ENCODE measurements at regions not wholly inside any gene's neighbourhood (a gene's known extent, or its start where the extent isn't known, plus 50 kb on each side); places are given as distances from the start of the nearest gene placed in this dataset.

GRCh38 chrX:113741744-113742143, 842.1 kb upstream of the HTR2C start:
- Mint-ChIP-seq H3K27ac (ENCODE audit: unreplicated experiment) (no peak overlapping the region), H3K4me3 (no peak overlapping the region), H3K9me3 (no peaks in the 10 kb centered on the region), H3K27me3 (ENCODE audit: low read depth) (no peaks in the 10 kb centered on the region), H3K4me1 (no peaks in the 10 kb centered on the region), H3K36me3 (ENCODE audit: low read depth) (no peaks in the 10 kb centered on the region)
- no peak for DNase-seq (ENCODE audit: low read depth, low spot score)
- TF ChIP-seq CTCF (conservative IDR thresholded peaks at IDR 0.05) = peak; percentile 63

GRCh38 chrX:113728937-113729336, 854.9 kb upstream of the HTR2C start:
- H3K4me1 Mint-ChIP-seq = no peaks in the 10 kb centered on the region
- H3K36me3 Mint-ChIP-seq (ENCODE audit: low read depth) = peaks cover 5% of the 10 kb centered on the region
- DNase-seq (ENCODE audit: low read depth, low spot score) = no peak
- H3K27me3 Mint-ChIP-seq (ENCODE audit: low read depth) = no peaks in the 10 kb centered on the region
- no peak overlapping the region for H3K4me3 Mint-ChIP-seq
- H3K9me3 Mint-ChIP-seq = peaks cover 17% of the 10 kb centered on the region
- no peak for TF ChIP-seq CTCF (conservative IDR thresholded peaks at IDR 0.05)
- no peak overlapping the region for H3K27ac Mint-ChIP-seq (ENCODE audit: unreplicated experiment)

GRCh38 chrX:113726898-113727297, 857.0 kb upstream of the HTR2C start:
- DNase-seq (ENCODE audit: low read depth, low spot score) = no peak
- Mint-ChIP-seq H3K36me3 (ENCODE audit: low read depth) (no peaks in the 10 kb centered on the region), H3K9me3 (peaks cover 8% of the 10 kb centered on the region), H3K27me3 (ENCODE audit: low read depth) (no peaks in the 10 kb centered on the region), H3K4me3 (no peak overlapping the region), H3K27ac (ENCODE audit: unreplicated experiment) (no peak overlapping the region), H3K4me1 (no peaks in the 10 kb centered on the region)
- TF ChIP-seq CTCF (conservative IDR thresholded peaks at IDR 0.05) = no peak

- no peaks in the 10 kb centered on the region for H3K27me3 Mint-ChIP-seq (ENCODE audit: low read depth)
- no peaks in the 10 kb centered on the region for H3K36me3 Mint-ChIP-seq (ENCODE audit: low read depth)
- H3K9me3 Mint-ChIP-seq = peaks cover 8% of the 10 kb centered on the region
- no peak overlapping the region for H3K4me3 Mint-ChIP-seq
- H3K27ac Mint-ChIP-seq (ENCODE audit: unreplicated experiment) = no peak overlapping the region
- no peak for TF ChIP-seq CTCF (conservative IDR thresholded peaks at IDR 0.05)
- H3K4me1 Mint-ChIP-seq = no peaks in the 10 kb centered on the region
- no peak for DNase-seq (ENCODE audit: low read depth, low spot score)
Measured at GRCh38 chrX:113726466-113726865, 857.4 kb upstream of the HTR2C start.

- Mint-ChIP-seq H3K4me3 (no peak overlapping the region), H3K36me3 (ENCODE audit: low read depth) (no peaks in the 10 kb centered on the region), H3K27me3 (ENCODE audit: low read depth) (no peaks in the 10 kb centered on the region), H3K4me1 (no peaks in the 10 kb centered on the region), H3K27ac (ENCODE audit: unreplicated experiment) (no peak overlapping the region), H3K9me3 (peaks cover 4% of the 10 kb centered on the region)
- no peak for DNase-seq (ENCODE audit: low read depth, low spot score)
- TF ChIP-seq CTCF (conservative IDR thresholded peaks at IDR 0.05) = no peak
Measured at GRCh38 chrX:113726009-113726408, 857.9 kb upstream of the HTR2C start.

GRCh38 chrX:113699939-113700338, 859.3 kb upstream of the AMOT start:
- Mint-ChIP-seq H3K4me3 (no peak overlapping the region), H3K27me3 (ENCODE audit: low read depth) (no peaks in the 10 kb centered on the region), H3K9me3 (peaks cover 2% of the 10 kb centered on the region), H3K36me3 (ENCODE audit: low read depth) (no peaks in the 10 kb centered on the region), H3K4me1 (no peaks in the 10 kb centered on the region), H3K27ac (ENCODE audit: unreplicated experiment) (no peak overlapping the region)
- DNase-seq (ENCODE audit: low read depth, low spot score) = no peak
- TF ChIP-seq CTCF (conservative IDR thresholded peaks at IDR 0.05) = no peak

Measured in neural crest cell (in vitro differentiated cells).